Nephron (organoid): ENCODE measurements at regions not wholly inside any gene's neighbourhood (a gene's known extent, or its start where the extent isn't known, plus 50 kb on each side); places are given as distances from the start of the nearest gene placed in this dataset.
"Not testable (repeated sequence)": the region's sequence is repeated elsewhere in the genome, so short reads cannot be mapped to it uniquely, and the experiment has no call there.

Experiments
- H3K27ac Mint-ChIP-seq, 3 experiments: 2 replicates each; pipeline ENCODE4 v1.8.0; 2020; ENCODE audit warnings: mixed read lengths in 3 of 3, mild to moderate bottlenecking in 2 of 3, moderate library complexity in 1 of 3
- H3K27me3 Mint-ChIP-seq: 2 replicates; pipeline ENCODE4 v1.8.0; 2021; ENCODE audit warnings: low read depth, mild to moderate bottlenecking, moderate library complexity, mixed read lengths
- H3K36me3 Mint-ChIP-seq: 2 replicates; pipeline ENCODE4 v1.8.0; 2020; ENCODE audit warnings: low read depth, mixed read lengths
- H3K4me1 Mint-ChIP-seq: 2 replicates; pipeline ENCODE4 v1.8.0; 2020; ENCODE audit warnings: mixed read lengths
- H3K4me3 Mint-ChIP-seq, 3 experiments: 2 replicates each; pipeline ENCODE4 v1.8.0; 2020; ENCODE audit warnings: mild to moderate bottlenecking in 3 of 3, mixed read lengths in 3 of 3, moderate library complexity in 2 of 3
- H3K9me3 Mint-ChIP-seq: 2 replicates; pipeline ENCODE4 v1.8.0; 2020; ENCODE audit warnings: mixed read lengths
- CTCF ChIP-seq, 3 experiments: fragments of 200-600 bp; sonication (generic); IDR thresholded peaks; one replicate each; pipeline ENCODE4 v1.5.0; 2021; ENCODE audit warnings: antibody characterized with exemption in 3 of 3; ENCODE audit not compliant: unreplicated experiment in 3 of 3

- no peaks in the 10 kb centered on the region for H3K27me3 Mint-ChIP-seq
- H3K27ac Mint-ChIP-seq = no peak overlapping the region
- H3K9me3 Mint-ChIP-seq = peaks cover 3% of the 10 kb centered on the region
- H3K36me3 Mint-ChIP-seq = no peaks in the 10 kb centered on the region
- no peak overlapping the region for H3K4me3 Mint-ChIP-seq
- H3K4me1 Mint-ChIP-seq = peaks cover 12% of the 10 kb centered on the region
- TF ChIP-seq CTCF (IDR thresholded peaks at IDR 0.05; ENCODE audit: unreplicated experiment in 3 of 3) = no peak
These were observed 378.8 kb upstream of the SEMA6A start for GRCh38 chr5:116953251-116953930.

GRCh38 chr5:116951219-116951618, 376.6 kb upstream of the SEMA6A start:
- H3K9me3 Mint-ChIP-seq = peaks cover 21% of the 10 kb centered on the region
- TF ChIP-seq CTCF (IDR thresholded peaks at IDR 0.05; ENCODE audit: unreplicated experiment in 3 of 3) = no peak
- H3K4me1 Mint-ChIP-seq = peaks cover 12% of the 10 kb centered on the region
- H3K27ac Mint-ChIP-seq = no peak overlapping the region
- no peak overlapping the region for H3K4me3 Mint-ChIP-seq
- H3K36me3 Mint-ChIP-seq = peaks cover 6% of the 10 kb centered on the region
- no peaks in the 10 kb centered on the region for H3K27me3 Mint-ChIP-seq

DNA sequence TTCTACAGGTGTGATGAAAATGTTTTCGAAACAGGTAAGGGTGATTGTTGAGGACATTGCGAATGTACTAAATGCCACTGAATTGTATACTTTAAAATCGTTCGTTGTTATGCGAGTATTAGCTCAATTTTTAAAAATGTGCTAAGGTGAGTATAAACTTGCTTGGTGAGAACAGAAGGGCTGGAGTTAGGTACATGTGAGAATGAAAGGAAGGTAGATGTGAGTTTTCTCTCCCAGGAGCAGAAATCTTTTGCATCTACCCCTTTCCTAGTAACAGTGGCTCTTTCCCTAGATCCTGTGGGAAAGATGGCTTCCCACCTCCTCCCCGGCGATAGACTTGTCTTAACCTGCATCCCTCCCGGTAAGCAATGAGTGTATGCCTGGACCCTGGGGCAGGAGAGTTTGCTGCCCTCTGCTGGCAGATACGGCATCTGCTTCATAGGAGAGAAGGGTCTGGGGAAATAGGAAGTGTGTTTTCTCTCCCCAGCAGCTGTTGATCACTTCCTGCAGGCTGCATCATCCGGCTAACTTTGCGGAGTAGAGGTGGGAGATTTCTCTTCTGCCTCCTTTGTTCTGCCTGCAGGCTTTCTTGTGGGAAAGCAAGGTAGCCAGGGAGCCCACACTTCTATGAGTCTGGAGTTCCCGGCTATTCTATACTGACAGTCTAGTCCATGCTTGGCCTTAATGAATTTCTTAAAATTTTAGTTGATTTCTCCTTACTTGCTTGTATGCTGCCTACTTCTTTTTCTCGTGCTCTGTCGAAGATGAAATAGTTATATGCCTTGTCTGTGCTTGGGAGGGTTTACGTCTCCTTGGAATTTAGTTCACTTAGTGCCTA, 373.3 kb upstream of the SEMA6A start:
- TF ChIP-seq CTCF (IDR thresholded peaks at IDR 0.05; ENCODE audit: unreplicated experiment in 3 of 3) = peak in 1 of 3 experiments; percentile 32
- no peaks in the 10 kb centered on the region for H3K27me3 Mint-ChIP-seq
- H3K4me3 Mint-ChIP-seq = no peak overlapping the region
- no peak overlapping the region for H3K27ac Mint-ChIP-seq
- H3K36me3 Mint-ChIP-seq = peaks cover 6% of the 10 kb centered on the region
- peaks cover 25% of the 10 kb centered on the region for H3K9me3 Mint-ChIP-seq
- H3K4me1 Mint-ChIP-seq = peaks cover 17% of the 10 kb centered on the region

DNA sequence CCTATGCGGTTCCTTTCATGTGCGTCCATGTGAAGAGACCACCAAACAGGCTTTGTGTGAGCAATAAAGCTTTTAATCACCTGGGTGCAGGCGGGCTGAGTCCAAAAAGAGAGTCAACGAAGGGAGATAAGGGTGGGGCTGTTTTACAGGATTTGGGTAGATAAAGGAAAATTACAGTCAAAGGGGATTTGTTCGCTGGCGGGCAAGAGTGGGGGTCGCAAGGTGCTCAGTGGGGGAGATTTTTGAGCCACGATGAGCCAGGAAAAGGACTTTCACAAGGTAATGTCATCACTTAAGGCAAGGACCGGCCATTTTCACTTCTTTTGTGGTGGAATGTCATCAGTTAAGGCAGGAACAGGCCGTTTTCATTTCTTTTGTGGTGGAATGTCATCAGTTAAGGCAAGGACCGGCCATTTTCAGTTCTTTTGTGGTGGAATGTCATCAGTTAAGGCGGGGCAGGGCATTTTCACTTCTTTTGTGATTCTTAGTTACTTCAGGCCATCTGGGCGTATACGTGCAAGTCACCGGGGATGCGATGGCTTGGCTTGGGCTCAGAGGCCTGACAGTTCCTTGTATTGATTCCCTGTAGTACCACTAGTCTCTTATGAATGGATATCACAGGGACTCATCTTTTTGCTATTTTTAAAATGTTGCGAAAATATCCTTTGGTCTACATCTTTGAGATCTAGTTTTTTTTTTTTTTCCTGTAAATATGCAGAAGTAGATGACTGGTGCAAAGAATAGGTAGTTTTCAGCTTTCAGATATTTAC, 371.2 kb upstream of the SEMA6A start:
- Mint-ChIP-seq H3K9me3 (peaks cover 25% of the 10 kb centered on the region), H3K4me1 (peaks cover 14% of the 10 kb centered on the region)
- H3K4me3 Mint-ChIP-seq, H3K27ac Mint-ChIP-seq, H3K27me3 Mint-ChIP-seq, H3K36me3 Mint-ChIP-seq: not testable (repeated sequence)

DNA sequence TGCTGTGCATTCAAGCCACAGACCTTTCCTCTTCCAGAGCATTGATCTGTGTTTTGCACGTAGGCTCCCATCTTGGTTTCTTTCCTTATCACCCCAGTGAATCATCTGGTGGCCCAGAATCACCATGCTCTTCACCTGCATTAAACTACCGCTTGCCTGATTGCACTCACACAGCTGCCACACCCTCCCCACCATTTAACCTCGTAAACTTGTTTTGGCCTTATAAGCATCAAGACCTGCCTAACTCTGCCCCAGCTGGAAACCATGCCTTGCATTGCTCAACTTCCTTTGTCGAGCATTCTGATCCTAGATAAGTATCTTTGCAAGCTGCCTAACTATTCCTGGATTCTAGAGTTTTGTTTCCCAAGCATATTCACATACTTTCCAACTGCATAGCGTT, 369.6 kb upstream of the SEMA6A start:
- no peaks in the 10 kb centered on the region for H3K27me3 Mint-ChIP-seq
- peaks cover 25% of the 10 kb centered on the region for H3K9me3 Mint-ChIP-seq
- H3K27ac Mint-ChIP-seq = peak overlapping the region in 1 of 3 experiments; percentile 3
- peaks cover 20% of the 10 kb centered on the region for H3K4me1 Mint-ChIP-seq
- peaks cover 6% of the 10 kb centered on the region for H3K36me3 Mint-ChIP-seq
- TF ChIP-seq CTCF (IDR thresholded peaks at IDR 0.05; ENCODE audit: unreplicated experiment in 3 of 3) = no peak
- no peak overlapping the region for H3K4me3 Mint-ChIP-seq

DNA sequence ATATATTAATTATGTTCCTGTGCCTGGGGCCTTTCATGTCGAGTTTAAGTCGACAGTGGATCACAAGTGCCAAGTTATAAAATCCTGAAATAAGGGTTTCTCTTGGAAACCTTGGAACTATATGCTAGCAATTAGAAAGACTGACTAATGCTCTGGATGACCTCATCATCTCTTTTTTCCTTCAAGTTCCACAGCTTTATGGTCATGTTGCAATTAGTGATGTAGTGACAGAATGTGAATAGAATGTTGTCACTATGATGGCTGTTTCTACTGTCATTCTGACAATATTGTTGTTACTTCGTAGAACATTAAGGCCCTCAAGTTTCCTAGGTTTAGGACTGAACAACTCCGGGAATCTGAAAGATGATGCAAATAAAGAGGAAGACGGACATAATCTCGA, 368.0 kb upstream of the SEMA6A start:
- H3K9me3 Mint-ChIP-seq = peaks cover 19% of the 10 kb centered on the region
- no peak overlapping the region for H3K27ac Mint-ChIP-seq
- peaks cover 30% of the 10 kb centered on the region for H3K4me1 Mint-ChIP-seq
- no peak for TF ChIP-seq CTCF (IDR thresholded peaks at IDR 0.05; ENCODE audit: unreplicated experiment in 3 of 3)
- peaks cover 6% of the 10 kb centered on the region for H3K36me3 Mint-ChIP-seq
- no peaks in the 10 kb centered on the region for H3K27me3 Mint-ChIP-seq
- H3K4me3 Mint-ChIP-seq = no peak overlapping the region
